Pancreas (tissue), 10 donors: ENCODE measurements at regions not wholly inside any gene's neighbourhood (a gene's known extent, or its start where the extent isn't known, plus 50 kb on each side); places are given as distances from the start of the nearest gene placed in this dataset.

Experiments
- ATAC-seq, 4 donors: fragments of 200-7000 bp; cut with Tn5 transposase; one replicate each; pipeline versions ENCODE4 v1.8.0 to v1.9.1; 2020; ENCODE audit warnings: mild to moderate bottlenecking in 4 of 4, moderate library complexity in 4 of 4
- DNase-seq, 6 donors: peaks; one replicate each; pipeline ENCODE4 v3.0.0-alpha.2; 2020
- FAIRE-seq: peaks from 2 replicates; lab custom pipeline; 2012; peaks lifted over from hg19 to GRCh38; lab: Jason Lieb, UNC
- H3K27ac ChIP-seq, 4 donors: fragments of 200-600 bp; sonication (generic); 1 replicate in 3 of 4; 2 replicates in 1 of 4; pipeline versions ENCODE4 v1.5.0 to v1.8.0; 2020
- H3K27me3 ChIP-seq, 4 donors: fragments of 200-600 bp; one replicate each; pipeline ENCODE4 v1.8.0; 2021
- H3K36me3 ChIP-seq, 3 donors: fragments of 200-600 bp; sonication (generic) in 1 of 3; one replicate each; pipeline versions ENCODE4 v1.5.0 to v1.8.0; 2020 to 2021
- H3K4me1 ChIP-seq, 3 donors: fragments of 200-600 bp; one replicate each; pipeline ENCODE4 v1.8.0; 2021
- H3K4me3 ChIP-seq, 4 donors: fragments of 200-600 bp; sonication (generic) in 2 of 4; one replicate each; pipeline versions ENCODE4 v1.5.0 to v1.8.0; 2020 to 2021
- H3K9me3 ChIP-seq, 4 donors: fragments of 200-600 bp; one replicate each; pipeline ENCODE4 v1.8.0; 2021
- CTCF ChIP-seq, 4 donors: fragments of 200-600 bp; sonication (generic) in 3 of 4; IDR thresholded peaks; one replicate each; pipeline versions ENCODE4 v1.5.0 to v1.8.0; 2021; ENCODE audit warnings: antibody characterized with exemption in 4 of 4
- WGBS, 2 donors: extraction: QIAGEN DNeasy Blood & Tissue Kit; methylation state at CpG; one replicate each; pipeline ENCODE4 v1.1.7; 2013; 5-methylcytosine and 5-hydroxymethylcytosine counted together
- intact Hi-C, 3 donors: fragments of 100-400 bp; cut with DNase I; formaldehyde crosslinking; loops; one replicate each; pipeline versions ENCODE4 v1.11.1 to v1.14.2; 2022
- donor health status: healthy with polysubstance abuse.
- donor health status: DM: no; HTN: no; CAD: no; lungs with moderate emphysema.
- donor health status: DM: no; HTN: no; CAD: no.
- donor health status: control.
- donor health status: control.
- donor health status: Bipolar disorder and iron deficiency.
- donor health status: DM: yes; HTN: yes; CAD: no.
- donor health status: DM: no; HTN: no; CAD: no.
- donor health status: DM: no; HTN: no; CAD: no.
- donor health status: DM: yes; HTN: yes; CAD: no.

GRCh38 chr2:67877301-67877700, 185.5 kb downstream of the C1D start:
- Histone ChIP-seq H3K9me3 (no peaks in the 10 kb centered on the region), H3K4me1 (no peaks in the 10 kb centered on the region), H3K4me3 (no peak overlapping the region), H3K27me3 (no peaks in the 10 kb centered on the region), H3K36me3 (no peaks in the 10 kb centered on the region), H3K27ac (no peak overlapping the region)
- WGBS, 2 donors, result 45 to 47% methylated on average over 3 of the region's 3 CpGs
- DNase-seq (no peak), ATAC-seq (peak in 1 of 4 donors; percentile 18), FAIRE-seq (no peak)
- intact Hi-C loops, result no loop called here
- no peak for TF ChIP-seq CTCF (IDR thresholded peaks at IDR 0.05)

GRCh38 chr2:67878743-67879142, 184.1 kb downstream of the C1D start:
- H3K27ac ChIP-seq, result no peak overlapping the region
- H3K9me3 ChIP-seq, result no peaks in the 10 kb centered on the region
- no peaks in the 10 kb centered on the region for H3K36me3 ChIP-seq
- TF ChIP-seq CTCF (IDR thresholded peaks at IDR 0.05), result no peak
- intact Hi-C loops, result no loop called here
- 59 to 83% methylated on average over 1 of the region's 1 CpG for WGBS, 2 donors
- DNase-seq, result no peak
- ATAC-seq, result no peak
- no peak for FAIRE-seq
- no peak overlapping the region for H3K4me3 ChIP-seq
- H3K27me3 ChIP-seq, result no peaks in the 10 kb centered on the region
- no peaks in the 10 kb centered on the region for H3K4me1 ChIP-seq

GRCh38 chr2:67879586-67880290, 183.1 kb downstream of the C1D start:
- DNase-seq, result no peak
- no peaks in the 10 kb centered on the region for H3K27me3 ChIP-seq
- WGBS, 2 donors, result 67 to 74% methylated on average over 4 of the region's 4 CpGs
- peak in 1 of 4 donors; percentile 29 for ATAC-seq
- no peak for TF ChIP-seq CTCF (IDR thresholded peaks at IDR 0.05)
- no peaks in the 10 kb centered on the region for H3K36me3 ChIP-seq
- no peaks in the 10 kb centered on the region for H3K4me1 ChIP-seq
- no peak overlapping the region for H3K4me3 ChIP-seq
- intact Hi-C loops, result no loop called here
- H3K27ac ChIP-seq, result peak overlapping the region in 2 of 4 donors; percentile 1 to 42
- no peaks in the 10 kb centered on the region for H3K9me3 ChIP-seq
- no peak for FAIRE-seq

- H3K9me3 ChIP-seq, result no peaks in the 10 kb centered on the region
- peak in 2 of 6 donors; percentile 25 to 57 for DNase-seq
- no peak for TF ChIP-seq CTCF (IDR thresholded peaks at IDR 0.05)
- 39 to 43% methylated on average over 10 of the region's 10 CpGs for WGBS, 2 donors
- ATAC-seq, result peak in 3 of 4 donors; percentile 62 to 72 (median 63)
- H3K27ac ChIP-seq, result peak overlapping the region in 2 of 4 donors; percentile 1 to 42
- H3K27me3 ChIP-seq, result no peaks in the 10 kb centered on the region
- no peak for FAIRE-seq
- intact Hi-C loops, result no loop called here
- no peak overlapping the region for H3K4me3 ChIP-seq
- no peaks in the 10 kb centered on the region for H3K4me1 ChIP-seq
- no peaks in the 10 kb centered on the region for H3K36me3 ChIP-seq
Observed at GRCh38 chr2:67880291-67880761, 182.5 kb downstream of the C1D start.

- H3K4me3 ChIP-seq, result no peak overlapping the region
- no peaks in the 10 kb centered on the region for H3K9me3 ChIP-seq
- FAIRE-seq, result no peak
- no peaks in the 10 kb centered on the region for H3K27me3 ChIP-seq
- H3K36me3 ChIP-seq, result no peaks in the 10 kb centered on the region
- WGBS, 2 donors, result 54 to 73% methylated on average over 4 of the region's 4 CpGs
- H3K27ac ChIP-seq, result no peak overlapping the region
- no peak for DNase-seq
- H3K4me1 ChIP-seq, result no peaks in the 10 kb centered on the region
- intact Hi-C loops, result no loop called here
- ATAC-seq, result no peak
- no peak for TF ChIP-seq CTCF (IDR thresholded peaks at IDR 0.05)
Observed at GRCh38 chr2:67881816-67882215, 181.0 kb downstream of the C1D start.
